Activated T-cell treated with anti-CD3 and anti-CD28 coated beads, Interleukin-2, amount 50 U/mL, for 72 hours (primary cell): ENCODE measurements at regions not wholly inside any gene's neighbourhood (a gene's known extent, or its start where the extent isn't known, plus 50 kb on each side); places are given as distances from the start of the nearest gene placed in this dataset.
"Not testable (repeated sequence)": the region's sequence is repeated elsewhere in the genome, so short reads cannot be mapped to it uniquely, and the experiment has no call there.

Experiments
- ATAC-seq, 2 donors: fragments of 150-1000 bp; cut with Tn5 transposase; replicated peaks in 1 of 2; 2 replicates each; pipeline ENCODE4 v1.10.0; 2021; ENCODE audit warnings: moderate library complexity in 2 of 2, mild to moderate bottlenecking in 1 of 2
- DNase-seq, 2 donors: peaks; one replicate each; pipeline ENCODE4 v3.0.0; 2021 to 2022; ENCODE audit warnings: mixed read lengths in 1 of 2
- H3K27ac Mint-ChIP-seq: one replicate; pipeline ENCODE4 v1.8.0; 2022; ENCODE audit warnings: mild to moderate bottlenecking, moderate library complexity, mixed read lengths
- H3K27me3 Mint-ChIP-seq: one replicate; pipeline ENCODE4 v1.8.0; 2022; ENCODE audit warnings: low read depth, mixed read lengths
- H3K36me3 Mint-ChIP-seq, 2 donors: one replicate each; pipeline ENCODE4 v1.8.0; 2022; ENCODE audit warnings: mixed read lengths in 2 of 2, mild to moderate bottlenecking in 1 of 2; ENCODE audit not compliant: insufficient read depth in 2 of 2
- H3K4me1 Mint-ChIP-seq: one replicate; pipeline ENCODE4 v1.8.0; 2022; ENCODE audit warnings: low read depth, mixed read lengths
- H3K4me3 Mint-ChIP-seq, 2 donors: one replicate each; pipeline ENCODE4 v1.8.0; 2022; ENCODE audit warnings: mild to moderate bottlenecking in 2 of 2, mixed read lengths in 2 of 2, moderate library complexity in 2 of 2
- H3K9me3 Mint-ChIP-seq, 2 donors: one replicate each; pipeline ENCODE4 v1.8.0; 2022; ENCODE audit warnings: mixed read lengths in 2 of 2

- DNase-seq, result no peak
- Mint-ChIP-seq H3K4me1 (no peaks in the 10 kb centered on the region), H3K27ac (no peak overlapping the region), H3K4me3 (no peak overlapping the region), H3K36me3 (peaks cover 0 to 3% of the 10 kb centered on the region in 2 donors), H3K9me3 (peaks cover 6 to 11% of the 10 kb centered on the region in 2 donors), H3K27me3 (no peaks in the 10 kb centered on the region)
- no peak for ATAC-seq
Measured at GRCh38 chr2:125796784-125797183, 859.2 kb upstream of the GYPC start.

- Mint-ChIP-seq H3K27ac (no peak overlapping the region), H3K4me3 (no peak overlapping the region), H3K9me3 (peaks cover 6 to 9% of the 10 kb centered on the region in 2 donors), H3K36me3 (peaks cover 0 to 3% of the 10 kb centered on the region in 2 donors), H3K27me3 (no peaks in the 10 kb centered on the region), H3K4me1 (no peaks in the 10 kb centered on the region)
- ATAC-seq (no peak), DNase-seq (no peak)
Measured at GRCh38 chr2:125797192-125797591, 858.8 kb upstream of the GYPC start.

- no peak overlapping the region for H3K27ac Mint-ChIP-seq
- no peak overlapping the region for H3K4me3 Mint-ChIP-seq
- DNase-seq (no peak), ATAC-seq (no peak)
- H3K4me1 Mint-ChIP-seq, result no peaks in the 10 kb centered on the region
- no peaks in the 10 kb centered on the region for H3K27me3 Mint-ChIP-seq
- H3K36me3 Mint-ChIP-seq, result peaks cover 0 to 3% of the 10 kb centered on the region in 2 donors
- peaks cover 4 to 10% of the 10 kb centered on the region in 2 donors for H3K9me3 Mint-ChIP-seq
Measured at GRCh38 chr2:125822746-125823145, 833.2 kb upstream of the GYPC start.

GRCh38 chr2:125825781-125826180 lies 830.2 kb upstream of the GYPC start:
- H3K9me3 Mint-ChIP-seq, result peaks cover 4 to 12% of the 10 kb centered on the region in 2 donors
- not testable (repeated sequence) for H3K27ac Mint-ChIP-seq, H3K36me3 Mint-ChIP-seq, DNase-seq, H3K4me3 Mint-ChIP-seq, H3K27me3 Mint-ChIP-seq, H3K4me1 Mint-ChIP-seq, ATAC-seq

GRCh38 chr2:125837128-125837527 lies 818.8 kb upstream of the GYPC start:
- H3K27me3 Mint-ChIP-seq, result no peaks in the 10 kb centered on the region
- H3K4me1 Mint-ChIP-seq, result no peaks in the 10 kb centered on the region
- peaks cover 4 to 5% of the 10 kb centered on the region in 2 donors for H3K9me3 Mint-ChIP-seq
- H3K27ac Mint-ChIP-seq, result no peak overlapping the region
- no peak overlapping the region for H3K4me3 Mint-ChIP-seq
- no peaks in the 10 kb centered on the region for H3K36me3 Mint-ChIP-seq
- ATAC-seq, result no peak
- DNase-seq, result no peak

- Mint-ChIP-seq H3K4me3 (no peak overlapping the region), H3K4me1 (no peaks in the 10 kb centered on the region), H3K27me3 (no peaks in the 10 kb centered on the region), H3K36me3 (no peaks in the 10 kb centered on the region), H3K27ac (no peak overlapping the region), H3K9me3 (peaks cover 2 to 3% of the 10 kb centered on the region in 2 donors)
- ATAC-seq, result no peak
- no peak for DNase-seq
Measured at GRCh38 chr2:125837611-125838010, 818.3 kb upstream of the GYPC start.

GRCh38 chr2:125839945-125840344 lies 816.0 kb upstream of the GYPC start:
- H3K4me3 Mint-ChIP-seq, result no peak overlapping the region
- DNase-seq, result no peak
- H3K4me1 Mint-ChIP-seq, result no peaks in the 10 kb centered on the region
- no peaks in the 10 kb centered on the region for H3K9me3 Mint-ChIP-seq
- H3K27me3 Mint-ChIP-seq, result no peaks in the 10 kb centered on the region
- no peaks in the 10 kb centered on the region for H3K36me3 Mint-ChIP-seq
- H3K27ac Mint-ChIP-seq, result no peak overlapping the region
- ATAC-seq, result no peak

GRCh38 chr2:125842041-125842440 lies 813.9 kb upstream of the GYPC start:
- Mint-ChIP-seq H3K36me3 (no peaks in the 10 kb centered on the region), H3K4me1 (no peaks in the 10 kb centered on the region), H3K27ac (no peak overlapping the region), H3K27me3 (no peaks in the 10 kb centered on the region), H3K4me3 (no peak overlapping the region), H3K9me3 (peaks cover 0 to 2% of the 10 kb centered on the region in 2 donors)
- DNase-seq (no peak), ATAC-seq (no peak)

GRCh38 chr2:125850541-125850940 lies 805.4 kb upstream of the GYPC start:
- H3K36me3 Mint-ChIP-seq, result no peaks in the 10 kb centered on the region
- H3K27me3 Mint-ChIP-seq, result no peaks in the 10 kb centered on the region
- no peak overlapping the region for H3K27ac Mint-ChIP-seq
- no peaks in the 10 kb centered on the region for H3K4me1 Mint-ChIP-seq
- H3K4me3 Mint-ChIP-seq, result no peak overlapping the region
- H3K9me3 Mint-ChIP-seq, result peaks cover 2 to 4% of the 10 kb centered on the region in 2 donors
- no peak for DNase-seq
- ATAC-seq, result no peak

- H3K27me3 Mint-ChIP-seq, result no peaks in the 10 kb centered on the region
- no peak for ATAC-seq
- no peak for DNase-seq
Measured at GRCh38 chr2:125852364-125852763, 803.6 kb upstream of the GYPC start.

GRCh38 chr2:125853626-125854025 lies 802.3 kb upstream of the GYPC start:
- Mint-ChIP-seq H3K27ac (no peak overlapping the region), H3K36me3 (no peaks in the 10 kb centered on the region), H3K27me3 (no peaks in the 10 kb centered on the region), H3K9me3 (peaks cover 0 to 4% of the 10 kb centered on the region in 2 donors), H3K4me1 (no peaks in the 10 kb centered on the region), H3K4me3 (no peak overlapping the region)
- DNase-seq (no peak), ATAC-seq (no peak)

More at GRCh38 chr2:125852364-125852763, 803.6 kb upstream of the GYPC start:
- no peaks in the 10 kb centered on the region for H3K36me3 Mint-ChIP-seq
- peaks cover 0 to 4% of the 10 kb centered on the region in 2 donors for H3K9me3 Mint-ChIP-seq
- H3K27ac Mint-ChIP-seq, result no peak overlapping the region
- no peak overlapping the region for H3K4me3 Mint-ChIP-seq
- H3K4me1 Mint-ChIP-seq, result no peaks in the 10 kb centered on the region

GRCh38 chr2:125855204-125855603 lies 800.8 kb upstream of the GYPC start:
- Mint-ChIP-seq H3K27ac (no peak overlapping the region), H3K27me3 (no peaks in the 10 kb centered on the region), H3K4me1 (no peaks in the 10 kb centered on the region), H3K4me3 (no peak overlapping the region), H3K36me3 (no peaks in the 10 kb centered on the region), H3K9me3 (peaks cover 0 to 4% of the 10 kb centered on the region in 2 donors)
- no peak for ATAC-seq
- DNase-seq, result no peak

- peaks cover 0 to 2% of the 10 kb centered on the region in 2 donors for H3K9me3 Mint-ChIP-seq
- no peaks in the 10 kb centered on the region for H3K36me3 Mint-ChIP-seq
- no peaks in the 10 kb centered on the region for H3K27me3 Mint-ChIP-seq
- no peak overlapping the region for H3K4me3 Mint-ChIP-seq
- ATAC-seq (no peak), DNase-seq (no peak)
- H3K27ac Mint-ChIP-seq, result no peak overlapping the region
- no peaks in the 10 kb centered on the region for H3K4me1 Mint-ChIP-seq
Measured at GRCh38 chr2:125857971-125858794, 797.8 kb upstream of the GYPC start.

GRCh38 chr2:125861461-125861860 lies 794.5 kb upstream of the GYPC start:
- Mint-ChIP-seq H3K36me3 (no peaks in the 10 kb centered on the region), H3K4me1 (no peaks in the 10 kb centered on the region), H3K27me3 (no peaks in the 10 kb centered on the region), H3K27ac (no peak overlapping the region), H3K9me3 (peaks cover 2 to 3% of the 10 kb centered on the region in 2 donors), H3K4me3 (no peak overlapping the region)
- DNase-seq, result no peak
- no peak for ATAC-seq
